WI38 (cell line): ENCODE measurements at regions not wholly inside any gene's neighbourhood (a gene's known extent, or its start where the extent isn't known, plus 50 kb on each side); places are given as distances from the start of the nearest gene placed in this dataset.

Experiments used
- H3K4me3 ChIP-seq: 2 replicates; pipeline ENCODE4 v1.5.1; 2011; ENCODE audit warnings: low read depth, mild to moderate bottlenecking, control low read depth, low read length
- TF ChIP-seq, protein P1 (sequence below): IDR thresholded peaks from 2 replicates; pipeline ENCODE4 v1.5.1; 2012; ENCODE audit warnings: low read depth, mild to moderate bottlenecking, control low read depth, low read length

DNA sequence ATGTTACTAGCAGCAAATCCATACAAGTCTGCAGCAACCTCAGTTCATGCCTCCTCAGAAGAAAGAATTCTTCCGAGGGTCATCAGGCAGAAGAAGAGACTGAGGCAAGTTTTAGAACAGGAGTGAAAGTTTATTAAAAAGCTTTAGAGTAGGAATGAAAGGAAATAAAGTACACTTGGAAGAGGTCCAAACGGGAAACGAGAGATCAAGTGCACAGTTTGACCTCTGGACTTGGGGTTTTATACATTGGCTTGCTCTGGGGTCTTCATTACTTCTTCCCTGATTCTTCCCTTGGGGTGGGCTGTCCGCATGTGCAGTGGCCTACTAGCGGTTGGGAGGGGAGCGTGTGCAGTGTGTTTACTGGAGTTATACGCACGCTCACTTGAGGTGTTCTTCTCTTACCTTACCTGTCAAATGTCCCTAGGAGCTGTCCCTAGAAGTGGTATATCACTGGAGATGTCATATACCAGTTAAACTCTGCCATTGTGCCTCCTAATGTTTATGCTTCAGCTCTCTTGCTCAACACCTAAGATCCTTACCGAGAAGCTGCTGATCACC lies 372.8 kb upstream of the KITLG start:
- H3K4me3 ChIP-seq, result no peak overlapping the region
- TF ChIP-seq, protein P1, sequence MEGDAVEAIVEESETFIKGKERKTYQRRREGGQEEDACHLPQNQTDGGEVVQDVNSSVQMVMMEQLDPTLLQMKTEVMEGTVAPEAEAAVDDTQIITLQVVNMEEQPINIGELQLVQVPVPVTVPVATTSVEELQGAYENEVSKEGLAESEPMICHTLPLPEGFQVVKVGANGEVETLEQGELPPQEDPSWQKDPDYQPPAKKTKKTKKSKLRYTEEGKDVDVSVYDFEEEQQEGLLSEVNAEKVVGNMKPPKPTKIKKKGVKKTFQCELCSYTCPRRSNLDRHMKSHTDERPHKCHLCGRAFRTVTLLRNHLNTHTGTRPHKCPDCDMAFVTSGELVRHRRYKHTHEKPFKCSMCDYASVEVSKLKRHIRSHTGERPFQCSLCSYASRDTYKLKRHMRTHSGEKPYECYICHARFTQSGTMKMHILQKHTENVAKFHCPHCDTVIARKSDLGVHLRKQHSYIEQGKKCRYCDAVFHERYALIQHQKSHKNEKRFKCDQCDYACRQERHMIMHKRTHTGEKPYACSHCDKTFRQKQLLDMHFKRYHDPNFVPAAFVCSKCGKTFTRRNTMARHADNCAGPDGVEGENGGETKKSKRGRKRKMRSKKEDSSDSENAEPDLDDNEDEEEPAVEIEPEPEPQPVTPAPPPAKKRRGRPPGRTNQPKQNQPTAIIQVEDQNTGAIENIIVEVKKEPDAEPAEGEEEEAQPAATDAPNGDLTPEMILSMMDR, result no peak

GRCh38 chr12:88952562-88952942 lies 372.3 kb upstream of the KITLG start:
- H3K4me3 ChIP-seq, result no peak overlapping the region
- TF ChIP-seq, protein P1, result no peak

GRCh38 chr12:88951860-88952561 lies 371.7 kb upstream of the KITLG start:
- H3K4me3 ChIP-seq, result no peak overlapping the region
- TF ChIP-seq, protein P1, result no peak

DNA sequence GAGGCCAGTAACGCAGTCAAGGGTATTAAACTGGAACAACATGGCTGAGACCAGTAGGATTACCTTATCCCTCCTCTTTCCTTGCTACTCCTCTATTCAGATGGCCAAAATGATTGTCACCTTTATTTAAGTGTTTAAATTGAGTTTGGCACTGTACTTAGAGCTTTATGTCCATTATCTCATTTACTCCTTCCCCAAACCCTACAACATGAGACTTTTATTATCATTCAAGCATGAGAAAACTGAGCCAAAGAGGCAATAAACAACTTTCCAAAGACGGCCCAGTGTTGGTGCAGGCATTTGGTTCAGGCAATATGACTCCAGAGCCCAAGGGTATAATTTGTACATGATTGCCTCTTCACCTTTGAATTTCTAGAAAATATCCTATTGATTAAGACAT lies 370.9 kb upstream of the KITLG start:
- TF ChIP-seq, protein P1, result no peak
- H3K4me3 ChIP-seq, result no peak overlapping the region

GRCh38 chr12:88947486-88948043 lies 367.3 kb upstream of the KITLG start:
- TF ChIP-seq, protein P1, result no peak

DNA sequence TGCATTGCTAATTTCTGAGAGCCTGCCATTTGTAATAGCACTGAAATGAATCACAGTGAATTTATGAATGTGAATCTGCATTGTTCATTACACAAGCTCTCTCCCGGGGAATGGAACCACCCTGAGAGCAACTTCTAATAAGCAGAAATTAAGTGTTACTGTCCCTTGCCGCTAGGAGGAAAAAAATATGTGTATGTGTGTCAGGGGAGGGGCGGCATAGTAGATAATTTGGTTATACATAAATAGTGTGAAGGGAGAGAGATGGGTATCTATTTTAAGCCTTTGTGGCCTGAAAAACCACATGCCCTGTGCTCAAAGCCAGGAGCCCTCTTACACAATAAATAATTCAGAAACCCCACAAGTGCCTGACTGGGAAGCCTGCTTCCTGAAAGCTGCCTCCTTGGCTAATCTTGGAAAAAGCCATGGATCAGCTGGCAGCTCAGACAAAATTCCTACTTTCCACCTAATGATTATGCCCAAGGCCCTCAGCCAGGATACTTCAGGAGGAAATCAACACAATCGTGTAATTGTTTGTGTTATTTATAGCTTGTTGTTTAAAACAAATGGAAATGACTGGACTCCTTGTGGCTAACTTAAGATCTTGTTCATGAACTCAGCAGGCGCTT lies 366.2 kb upstream of the KITLG start:
- H3K4me3 ChIP-seq, result no peak overlapping the region
- TF ChIP-seq, protein P1, result no peak

More at GRCh38 chr12:88947486-88948043, 367.3 kb upstream of the KITLG start:
- H3K4me3 ChIP-seq, result no peak overlapping the region

DNA sequence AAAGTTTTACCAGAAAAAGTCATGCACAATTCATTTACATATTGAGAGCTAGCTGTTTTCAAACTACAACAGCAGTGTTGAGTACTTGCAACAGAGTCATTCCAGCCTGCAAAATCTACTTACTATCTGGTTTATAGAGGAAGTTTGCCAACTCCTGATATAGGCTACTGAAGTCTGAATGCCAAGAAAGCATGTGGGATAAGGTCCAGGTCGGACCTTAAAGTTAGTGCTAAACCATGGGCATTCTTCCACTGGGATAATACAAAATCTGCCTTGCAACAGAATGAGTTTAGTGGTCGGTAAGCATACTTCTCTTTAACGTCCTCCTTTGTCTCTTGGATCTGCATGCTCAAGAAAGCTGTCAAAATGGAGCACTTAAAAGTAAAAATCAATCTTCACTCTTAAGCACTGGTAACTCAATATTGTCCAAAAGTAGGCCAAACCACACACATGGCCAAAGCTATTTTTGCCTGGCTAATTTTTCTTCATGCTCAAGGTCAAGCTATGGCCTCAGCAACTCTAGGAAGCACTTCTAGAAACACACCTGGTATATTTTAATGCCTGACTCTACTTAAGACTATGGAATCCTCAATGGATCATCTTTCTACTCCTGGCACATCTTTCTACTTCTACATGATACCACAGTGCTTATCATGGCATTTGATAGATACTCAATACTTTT lies 364.9 kb upstream of the KITLG start:
- H3K4me3 ChIP-seq, result no peak overlapping the region
- TF ChIP-seq, protein P1, result no peak
